ENCODE measurements at regions not wholly inside any gene's neighbourhood (a gene's known extent, or its start where the extent isn't known, plus 50 kb on each side); places are given as distances from the start of the nearest gene placed in this dataset.

GRCh38 chr12:93002293-93003054 is 73.4 kb upstream of the EEA1 start:
- TF ChIP-seq POLR2AphosphoS5 (IDR thresholded peaks at IDR 0.05; ENCODE audit: borderline replicate concordance, low read depth, low read length) (no peak), EZH2 (IDR thresholded peaks at IDR 0.05) (no peak), FOXP2 (optimal IDR thresholded peaks at IDR 0.05; ENCODE audit: control extremely low read depth, extremely low read length, insufficient read depth) (no peak)
